ENCODE measurements at regions not wholly inside any gene's neighbourhood (a gene's known extent, or its start where the extent isn't known, plus 50 kb on each side); places are given as distances from the start of the nearest gene placed in this dataset.

DNA sequence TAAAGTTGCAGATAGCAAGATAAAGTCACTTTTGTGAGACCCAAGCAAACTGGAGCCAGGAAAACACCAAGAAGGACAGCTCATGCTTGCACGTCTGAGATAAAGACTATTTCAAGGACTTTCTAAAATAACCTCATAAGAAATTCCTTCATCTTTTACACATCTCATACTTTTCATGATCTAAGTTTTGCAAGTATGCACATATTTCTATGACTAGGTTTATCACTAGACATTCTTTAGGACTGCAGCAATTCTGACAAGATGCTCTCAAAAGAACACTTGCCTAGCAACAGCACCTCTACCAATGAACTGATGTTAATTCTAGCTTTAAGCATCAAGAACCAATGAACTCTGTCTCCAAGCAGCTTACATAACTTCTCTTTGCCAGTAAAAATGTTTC lies 457.6 kb downstream of the SEMA3D start:
- no peak overlapping the region for H3K4me3 ChIP-seq (ENCODE audit: low read length, poor library complexity, severe bottlenecking)
- H3K9me3 ChIP-seq (ENCODE audit: insufficient read depth, low read depth, low read length), result no peaks in the 10 kb centered on the region
- H3K27me3 ChIP-seq (ENCODE audit: insufficient read depth, low read length, poor library complexity, severe bottlenecking), result no peaks in the 10 kb centered on the region
- no peak overlapping the region for H2AFZ ChIP-seq (ENCODE audit: low read length)
- no peaks in the 10 kb centered on the region for H3K9me2 ChIP-seq (replicated peaks; ENCODE audit: low read depth, low read length)
- no peaks in the 10 kb centered on the region for H3F3A ChIP-seq (ENCODE audit: low read depth)
- H4K20me1 ChIP-seq (ENCODE audit: insufficient read depth, low read length, poor library complexity, severe bottlenecking), result no peaks in the 10 kb centered on the region
- no peak overlapping the region for H3K9ac ChIP-seq (ENCODE audit: low read depth, low read length, poor library complexity, severe bottlenecking)
- no peaks in the 10 kb centered on the region for H3K4me1 ChIP-seq (ENCODE audit: insufficient read depth, low read length, poor library complexity, severe bottlenecking)
- H3K4me2 ChIP-seq (ENCODE audit: low read depth, low read length, poor library complexity, severe bottlenecking), result no peak overlapping the region
- no peaks in the 10 kb centered on the region for H3K79me2 ChIP-seq (ENCODE audit: insufficient read depth, low read length)
- no peaks in the 10 kb centered on the region for H3K36me3 ChIP-seq (ENCODE audit: insufficient read depth, low read length)
- TF ChIP-seq, protein P1, sequence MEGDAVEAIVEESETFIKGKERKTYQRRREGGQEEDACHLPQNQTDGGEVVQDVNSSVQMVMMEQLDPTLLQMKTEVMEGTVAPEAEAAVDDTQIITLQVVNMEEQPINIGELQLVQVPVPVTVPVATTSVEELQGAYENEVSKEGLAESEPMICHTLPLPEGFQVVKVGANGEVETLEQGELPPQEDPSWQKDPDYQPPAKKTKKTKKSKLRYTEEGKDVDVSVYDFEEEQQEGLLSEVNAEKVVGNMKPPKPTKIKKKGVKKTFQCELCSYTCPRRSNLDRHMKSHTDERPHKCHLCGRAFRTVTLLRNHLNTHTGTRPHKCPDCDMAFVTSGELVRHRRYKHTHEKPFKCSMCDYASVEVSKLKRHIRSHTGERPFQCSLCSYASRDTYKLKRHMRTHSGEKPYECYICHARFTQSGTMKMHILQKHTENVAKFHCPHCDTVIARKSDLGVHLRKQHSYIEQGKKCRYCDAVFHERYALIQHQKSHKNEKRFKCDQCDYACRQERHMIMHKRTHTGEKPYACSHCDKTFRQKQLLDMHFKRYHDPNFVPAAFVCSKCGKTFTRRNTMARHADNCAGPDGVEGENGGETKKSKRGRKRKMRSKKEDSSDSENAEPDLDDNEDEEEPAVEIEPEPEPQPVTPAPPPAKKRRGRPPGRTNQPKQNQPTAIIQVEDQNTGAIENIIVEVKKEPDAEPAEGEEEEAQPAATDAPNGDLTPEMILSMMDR (conservative IDR thresholded peaks at IDR 0.05; ENCODE audit: low read length), result no peak

DNA sequence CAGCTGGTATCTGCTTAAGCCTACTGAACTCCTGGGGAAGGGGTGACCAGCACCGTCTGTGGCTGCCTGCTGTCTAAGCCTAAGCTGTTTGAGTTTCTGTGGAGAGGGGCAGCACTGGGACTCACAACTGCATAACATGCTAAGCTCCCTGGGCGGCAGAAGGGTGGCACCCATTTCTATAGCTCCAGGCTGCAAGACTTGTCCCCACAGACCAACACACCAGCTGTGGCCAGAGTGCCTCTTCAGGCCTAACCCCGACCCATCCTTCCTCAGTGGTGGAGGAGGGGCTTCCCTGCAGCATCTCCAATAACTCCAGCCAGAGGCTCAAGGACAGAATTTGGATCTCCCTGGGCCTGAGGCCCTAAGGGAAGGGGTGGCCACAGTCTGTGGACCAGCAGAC lies 464.1 kb downstream of the SEMA3D start:
- no peaks in the 10 kb centered on the region for H3K79me2 ChIP-seq (ENCODE audit: insufficient read depth, low read length)
- no peaks in the 10 kb centered on the region for H3K9me3 ChIP-seq (ENCODE audit: insufficient read depth, low read depth, low read length)
- no peaks in the 10 kb centered on the region for H4K20me1 ChIP-seq (ENCODE audit: insufficient read depth, low read length, poor library complexity, severe bottlenecking)
- no peak overlapping the region for H2AFZ ChIP-seq (ENCODE audit: low read length)
- no peak for TF ChIP-seq EZH2phosphoT487 (IDR thresholded peaks at IDR 0.05; ENCODE audit: borderline replicate concordance)
- TF ChIP-seq, protein P1 (conservative IDR thresholded peaks at IDR 0.05; ENCODE audit: low read length), result no peak
- no peaks in the 10 kb centered on the region for H3K9me2 ChIP-seq (replicated peaks; ENCODE audit: low read depth, low read length)
- no peak overlapping the region for H3K4me2 ChIP-seq (ENCODE audit: low read depth, low read length, poor library complexity, severe bottlenecking)
- no peaks in the 10 kb centered on the region for H3F3A ChIP-seq (ENCODE audit: low read depth)
- H3K36me3 ChIP-seq (ENCODE audit: insufficient read depth, low read length), result no peaks in the 10 kb centered on the region
- no peaks in the 10 kb centered on the region for H3K4me1 ChIP-seq (ENCODE audit: insufficient read depth, low read length, poor library complexity, severe bottlenecking)
- no peak overlapping the region for H3K9ac ChIP-seq (ENCODE audit: low read depth, low read length, poor library complexity, severe bottlenecking)
- H3K27me3 ChIP-seq (ENCODE audit: insufficient read depth, low read length, poor library complexity, severe bottlenecking), result no peaks in the 10 kb centered on the region
- H3K4me3 ChIP-seq (ENCODE audit: low read length, poor library complexity, severe bottlenecking), result no peak overlapping the region

DNA sequence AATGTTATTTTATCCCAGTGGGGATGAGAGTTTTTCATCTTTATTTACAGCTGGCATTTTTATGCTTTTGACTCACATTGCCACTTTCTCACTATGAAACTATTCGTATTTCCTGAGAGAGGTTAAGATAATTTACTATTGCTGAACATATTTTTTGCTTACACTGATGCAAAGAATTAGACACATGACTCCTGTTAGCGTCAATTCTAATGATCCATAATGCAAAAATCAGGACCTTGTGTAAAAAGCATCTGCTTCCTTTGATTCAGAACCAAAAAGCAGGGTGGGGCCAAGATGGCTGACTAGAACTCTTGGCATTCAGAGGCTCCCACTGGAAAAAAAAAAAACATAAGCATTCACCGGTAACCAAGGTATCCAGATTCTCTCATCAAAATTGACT lies 464.8 kb downstream of the SEMA3D start:
- Histone ChIP-seq H3K9ac (ENCODE audit: low read depth, low read length, poor library complexity, severe bottlenecking) (no peak overlapping the region), H2AFZ (ENCODE audit: low read length) (no peak overlapping the region), H3K9me3 (ENCODE audit: insufficient read depth, low read depth, low read length) (no peaks in the 10 kb centered on the region), H3F3A (ENCODE audit: low read depth) (no peaks in the 10 kb centered on the region), H3K4me2 (ENCODE audit: low read depth, low read length, poor library complexity, severe bottlenecking) (no peak overlapping the region), H3K27me3 (ENCODE audit: insufficient read depth, low read length, poor library complexity, severe bottlenecking) (no peaks in the 10 kb centered on the region), H3K9me2 (replicated peaks; ENCODE audit: low read depth, low read length) (no peaks in the 10 kb centered on the region), H3K79me2 (ENCODE audit: insufficient read depth, low read length) (no peaks in the 10 kb centered on the region), H3K36me3 (ENCODE audit: insufficient read depth, low read length) (no peaks in the 10 kb centered on the region), H3K4me3 (ENCODE audit: low read length, poor library complexity, severe bottlenecking) (no peak overlapping the region), H4K20me1 (ENCODE audit: insufficient read depth, low read length, poor library complexity, severe bottlenecking) (no peaks in the 10 kb centered on the region), H3K4me1 (ENCODE audit: insufficient read depth, low read length, poor library complexity, severe bottlenecking) (no peaks in the 10 kb centered on the region)
- TF ChIP-seq, protein P1 (conservative IDR thresholded peaks at IDR 0.05; ENCODE audit: low read length), result no peak
- TF ChIP-seq EZH2phosphoT487 (IDR thresholded peaks at IDR 0.05; ENCODE audit: borderline replicate concordance), result no peak

Data from Loucy (cell line).